IPS-15b (cell line): ENCODE measurements at regions not wholly inside any gene's neighbourhood (a gene's known extent, or its start where the extent isn't known, plus 50 kb on each side); places are given as distances from the start of the nearest gene placed in this dataset.

Source experiments
- H3K27me3 ChIP-seq: one replicate; pipeline ENCODE4 v1.6.1; 2013; ENCODE audit warnings: low read length; ENCODE audit not compliant: control insufficient read depth, insufficient read depth
- H3K36me3 ChIP-seq: one replicate; pipeline ENCODE4 v1.6.1; 2013; ENCODE audit warnings: low read length; ENCODE audit not compliant: control insufficient read depth, insufficient read depth
- H3K4me1 ChIP-seq: one replicate; pipeline ENCODE4 v1.6.1; 2013; ENCODE audit warnings: mild to moderate bottlenecking, low read length; ENCODE audit not compliant: control insufficient read depth, insufficient read depth
- H3K4me3 ChIP-seq: one replicate; pipeline ENCODE4 v1.5.1; 2013; ENCODE audit warnings: low read depth, low read length
- H3K9ac ChIP-seq: one replicate; pipeline ENCODE4 v1.6.1; 2013; ENCODE audit warnings: low read depth, mild to moderate bottlenecking, low read length
- H3K9me3 ChIP-seq: one replicate; pipeline ENCODE4 v1.6.1; 2013; ENCODE audit warnings: mild to moderate bottlenecking, low read length; ENCODE audit not compliant: control insufficient read depth, insufficient read depth

GRCh38 chr4:54496412-54496811 is 161.3 kb upstream of the KIT start:
- no peaks in the 10 kb centered on the region for H3K9me3 ChIP-seq
- no peaks in the 10 kb centered on the region for H3K27me3 ChIP-seq
- peaks cover 10% of the 10 kb centered on the region for H3K4me1 ChIP-seq
- H3K4me3 ChIP-seq, result no peak overlapping the region
- no peak overlapping the region for H3K9ac ChIP-seq
- H3K36me3 ChIP-seq, result no peaks in the 10 kb centered on the region

GRCh38 chr4:54497947-54498346 is 159.8 kb upstream of the KIT start:
- H3K4me3 ChIP-seq, result no peak overlapping the region

GRCh38 chr4:54498661-54499111 is 159.1 kb upstream of the KIT start:
- no peak overlapping the region for H3K9ac ChIP-seq
- H3K4me1 ChIP-seq, result peaks cover 10% of the 10 kb centered on the region

More at GRCh38 chr4:54497947-54498346, 159.8 kb upstream of the KIT start:
- no peaks in the 10 kb centered on the region for H3K9me3 ChIP-seq
- no peak overlapping the region for H3K9ac ChIP-seq
- peaks cover 10% of the 10 kb centered on the region for H3K4me1 ChIP-seq
- no peaks in the 10 kb centered on the region for H3K36me3 ChIP-seq
- no peaks in the 10 kb centered on the region for H3K27me3 ChIP-seq

GRCh38 chr4:54499308-54500074 is 158.3 kb upstream of the KIT start:
- H3K9me3 ChIP-seq, result no peaks in the 10 kb centered on the region
- H3K36me3 ChIP-seq, result no peaks in the 10 kb centered on the region
- H3K27me3 ChIP-seq, result no peaks in the 10 kb centered on the region
- H3K9ac ChIP-seq, result no peak overlapping the region
- peaks cover 10% of the 10 kb centered on the region for H3K4me1 ChIP-seq
- H3K4me3 ChIP-seq, result no peak overlapping the region

More at GRCh38 chr4:54498661-54499111, 159.1 kb upstream of the KIT start:
- no peaks in the 10 kb centered on the region for H3K9me3 ChIP-seq
- no peaks in the 10 kb centered on the region for H3K36me3 ChIP-seq
- H3K4me3 ChIP-seq, result no peak overlapping the region
- H3K27me3 ChIP-seq, result no peaks in the 10 kb centered on the region

GRCh38 chr4:54505362-54505761 is 152.4 kb upstream of the KIT start:
- Histone ChIP-seq H3K4me1 (no peaks in the 10 kb centered on the region), H3K36me3 (no peaks in the 10 kb centered on the region), H3K27me3 (no peaks in the 10 kb centered on the region), H3K9ac (no peak overlapping the region), H3K9me3 (no peaks in the 10 kb centered on the region), H3K4me3 (no peak overlapping the region)

GRCh38 chr4:54505996-54506395 is 151.8 kb upstream of the KIT start:
- no peaks in the 10 kb centered on the region for H3K9me3 ChIP-seq
- no peak overlapping the region for H3K4me3 ChIP-seq
- H3K27me3 ChIP-seq, result no peaks in the 10 kb centered on the region
- peaks cover 4% of the 10 kb centered on the region for H3K4me1 ChIP-seq
- no peaks in the 10 kb centered on the region for H3K36me3 ChIP-seq
- H3K9ac ChIP-seq, result no peak overlapping the region

GRCh38 chr4:54509057-54509456 is 148.7 kb upstream of the KIT start:
- no peak overlapping the region for H3K4me3 ChIP-seq
- H3K36me3 ChIP-seq, result no peaks in the 10 kb centered on the region
- H3K9me3 ChIP-seq, result no peaks in the 10 kb centered on the region
- no peaks in the 10 kb centered on the region for H3K27me3 ChIP-seq
- no peak overlapping the region for H3K9ac ChIP-seq
- peaks cover 4% of the 10 kb centered on the region for H3K4me1 ChIP-seq

GRCh38 chr4:54513204-54513603 is 144.6 kb upstream of the KIT start:
- no peaks in the 10 kb centered on the region for H3K27me3 ChIP-seq
- H3K9ac ChIP-seq, result no peak overlapping the region
- H3K4me3 ChIP-seq, result no peak overlapping the region
- H3K4me1 ChIP-seq, result peaks cover 4% of the 10 kb centered on the region
- H3K9me3 ChIP-seq, result no peaks in the 10 kb centered on the region
- H3K36me3 ChIP-seq, result no peaks in the 10 kb centered on the region

GRCh38 chr4:54513741-54514140 is 144.0 kb upstream of the KIT start:
- no peak overlapping the region for H3K9ac ChIP-seq
- no peaks in the 10 kb centered on the region for H3K36me3 ChIP-seq
- H3K4me1 ChIP-seq, result peaks cover 4% of the 10 kb centered on the region
- no peaks in the 10 kb centered on the region for H3K9me3 ChIP-seq
- no peaks in the 10 kb centered on the region for H3K27me3 ChIP-seq
- H3K4me3 ChIP-seq, result no peak overlapping the region

- H3K9me3 ChIP-seq, result no peaks in the 10 kb centered on the region
- no peaks in the 10 kb centered on the region for H3K27me3 ChIP-seq
- H3K36me3 ChIP-seq, result no peaks in the 10 kb centered on the region
- H3K4me1 ChIP-seq, result no peaks in the 10 kb centered on the region
- no peak overlapping the region for H3K4me3 ChIP-seq
- H3K9ac ChIP-seq, result no peak overlapping the region
These were observed 141.1 kb upstream of the KIT start for GRCh38 chr4:54516556-54517215.

- Histone ChIP-seq H3K4me3 (no peak overlapping the region), H3K9ac (no peak overlapping the region), H3K36me3 (no peaks in the 10 kb centered on the region), H3K4me1 (no peaks in the 10 kb centered on the region), H3K27me3 (no peaks in the 10 kb centered on the region), H3K9me3 (no peaks in the 10 kb centered on the region)
These were observed 139.8 kb upstream of the KIT start for GRCh38 chr4:54517781-54518444.
